Stimulated activated naive CD8-positive, alpha-beta T cell treated with anti-CD3 and anti-CD28 coated beads, Interleukin-15, Interleukin-2, amounts not matched to agents 100 ng/mL and 50 ng/mL, for 24 hours (primary cell): ENCODE measurements at regions not wholly inside any gene's neighbourhood (a gene's known extent, or its start where the extent isn't known, plus 50 kb on each side); places are given as distances from the start of the nearest gene placed in this dataset.

ENCODE experiments used
- H3K27ac Mint-ChIP-seq: one replicate; pipeline ENCODE4 v1.8.0; 2021; ENCODE audit warnings: mild to moderate bottlenecking, mixed read lengths
- H3K27me3 Mint-ChIP-seq: one replicate; pipeline ENCODE4 v1.8.0; 2021; ENCODE audit warnings: mixed read lengths
- H3K36me3 Mint-ChIP-seq: one replicate; pipeline ENCODE4 v1.8.0; 2021; ENCODE audit warnings: low read depth, mixed read lengths
- H3K4me1 Mint-ChIP-seq: one replicate; pipeline ENCODE4 v1.8.0; 2021; ENCODE audit warnings: low read depth, mixed read lengths
- H3K4me3 Mint-ChIP-seq: one replicate; pipeline ENCODE4 v1.8.0; 2021; ENCODE audit warnings: mild to moderate bottlenecking, mixed read lengths
- H3K9me3 Mint-ChIP-seq: one replicate; pipeline ENCODE4 v1.8.0; 2021; ENCODE audit warnings: mixed read lengths

- H3K4me3 Mint-ChIP-seq, result no peak overlapping the region
- H3K27me3 Mint-ChIP-seq, result peaks cover 3% of the 10 kb centered on the region
- no peaks in the 10 kb centered on the region for H3K36me3 Mint-ChIP-seq
- H3K9me3 Mint-ChIP-seq, result peaks cover 4% of the 10 kb centered on the region
- no peak overlapping the region for H3K27ac Mint-ChIP-seq
- H3K4me1 Mint-ChIP-seq, result no peaks in the 10 kb centered on the region
Measured at GRCh38 chr2:220001751-220002150, 374.3 kb downstream of the SLC4A3 start.

- H3K9me3 Mint-ChIP-seq, result peaks cover under 1% of the 10 kb centered on the region
- no peaks in the 10 kb centered on the region for H3K36me3 Mint-ChIP-seq
- H3K4me3 Mint-ChIP-seq, result no peak overlapping the region
- peaks cover 3% of the 10 kb centered on the region for H3K27me3 Mint-ChIP-seq
- H3K4me1 Mint-ChIP-seq, result no peaks in the 10 kb centered on the region
- no peak overlapping the region for H3K27ac Mint-ChIP-seq
Measured at GRCh38 chr2:220002251-220002650, 374.8 kb downstream of the SLC4A3 start.

GRCh38 chr2:220002699-220003098 lies 375.3 kb downstream of the SLC4A3 start:
- Mint-ChIP-seq H3K27ac (no peak overlapping the region), H3K4me3 (no peak overlapping the region), H3K9me3 (no peaks in the 10 kb centered on the region), H3K36me3 (no peaks in the 10 kb centered on the region), H3K27me3 (peaks cover 3% of the 10 kb centered on the region), H3K4me1 (no peaks in the 10 kb centered on the region)

- peaks cover 3% of the 10 kb centered on the region for H3K27me3 Mint-ChIP-seq
- H3K9me3 Mint-ChIP-seq, result no peaks in the 10 kb centered on the region
Measured at GRCh38 chr2:220005362-220005761, 377.9 kb downstream of the SLC4A3 start.

GRCh38 chr2:220006152-220006621 lies 378.8 kb downstream of the SLC4A3 start:
- Mint-ChIP-seq H3K27me3 (peaks cover 3% of the 10 kb centered on the region), H3K4me3 (no peak overlapping the region), H3K4me1 (no peaks in the 10 kb centered on the region), H3K9me3 (no peaks in the 10 kb centered on the region), H3K27ac (no peak overlapping the region), H3K36me3 (no peaks in the 10 kb centered on the region)

More at GRCh38 chr2:220005362-220005761, 377.9 kb downstream of the SLC4A3 start:
- Mint-ChIP-seq H3K27ac (no peak overlapping the region), H3K4me1 (no peaks in the 10 kb centered on the region), H3K36me3 (no peaks in the 10 kb centered on the region), H3K4me3 (no peak overlapping the region)

- no peaks in the 10 kb centered on the region for H3K36me3 Mint-ChIP-seq
- H3K27ac Mint-ChIP-seq, result no peak overlapping the region
- H3K4me1 Mint-ChIP-seq, result no peaks in the 10 kb centered on the region
- H3K9me3 Mint-ChIP-seq, result peaks cover 5% of the 10 kb centered on the region
- H3K27me3 Mint-ChIP-seq, result no peaks in the 10 kb centered on the region
- no peak overlapping the region for H3K4me3 Mint-ChIP-seq
Measured at GRCh38 chr2:220011859-220012258, 384.4 kb downstream of the SLC4A3 start.

GRCh38 chr2:220014961-220015360 lies 387.5 kb downstream of the SLC4A3 start:
- H3K27ac Mint-ChIP-seq, result no peak overlapping the region
- no peaks in the 10 kb centered on the region for H3K4me1 Mint-ChIP-seq
- no peak overlapping the region for H3K4me3 Mint-ChIP-seq

GRCh38 chr2:220015576-220015975 lies 388.1 kb downstream of the SLC4A3 start:
- H3K4me3 Mint-ChIP-seq, result no peak overlapping the region
- no peaks in the 10 kb centered on the region for H3K27me3 Mint-ChIP-seq
- H3K36me3 Mint-ChIP-seq, result no peaks in the 10 kb centered on the region
- peaks cover 5% of the 10 kb centered on the region for H3K9me3 Mint-ChIP-seq
- H3K4me1 Mint-ChIP-seq, result no peaks in the 10 kb centered on the region
- H3K27ac Mint-ChIP-seq, result no peak overlapping the region

More at GRCh38 chr2:220014961-220015360, 387.5 kb downstream of the SLC4A3 start:
- Mint-ChIP-seq H3K9me3 (peaks cover 5% of the 10 kb centered on the region), H3K27me3 (no peaks in the 10 kb centered on the region), H3K36me3 (no peaks in the 10 kb centered on the region)

GRCh38 chr2:220025207-220025606 lies 397.8 kb downstream of the SLC4A3 start:
- Mint-ChIP-seq H3K27me3 (no peaks in the 10 kb centered on the region), H3K27ac (no peak overlapping the region), H3K36me3 (no peaks in the 10 kb centered on the region), H3K4me3 (no peak overlapping the region), H3K9me3 (peaks cover 3% of the 10 kb centered on the region), H3K4me1 (no peaks in the 10 kb centered on the region)

- Mint-ChIP-seq H3K27me3 (no peaks in the 10 kb centered on the region), H3K4me1 (no peaks in the 10 kb centered on the region), H3K4me3 (no peak overlapping the region), H3K36me3 (no peaks in the 10 kb centered on the region), H3K9me3 (peaks cover under 1% of the 10 kb centered on the region), H3K27ac (no peak overlapping the region)
Measured at GRCh38 chr2:220029013-220029412, 401.6 kb downstream of the SLC4A3 start.

GRCh38 chr2:220033546-220033945 lies 406.1 kb downstream of the SLC4A3 start:
- Mint-ChIP-seq H3K36me3 (no peaks in the 10 kb centered on the region), H3K4me3 (no peak overlapping the region), H3K9me3 (no peaks in the 10 kb centered on the region), H3K4me1 (no peaks in the 10 kb centered on the region), H3K27me3 (no peaks in the 10 kb centered on the region), H3K27ac (no peak overlapping the region)

GRCh38 chr2:220034426-220035130 lies 407.1 kb downstream of the SLC4A3 start:
- Mint-ChIP-seq H3K4me3 (no peak overlapping the region), H3K36me3 (no peaks in the 10 kb centered on the region), H3K4me1 (no peaks in the 10 kb centered on the region), H3K27ac (no peak overlapping the region), H3K9me3 (no peaks in the 10 kb centered on the region), H3K27me3 (no peaks in the 10 kb centered on the region)

GRCh38 chr2:220036431-220036830 lies 409.0 kb downstream of the SLC4A3 start:
- Mint-ChIP-seq H3K4me3 (no peak overlapping the region), H3K36me3 (no peaks in the 10 kb centered on the region), H3K4me1 (no peaks in the 10 kb centered on the region), H3K9me3 (no peaks in the 10 kb centered on the region), H3K27me3 (no peaks in the 10 kb centered on the region), H3K27ac (no peak overlapping the region)

- Mint-ChIP-seq H3K27me3 (no peaks in the 10 kb centered on the region), H3K9me3 (no peaks in the 10 kb centered on the region), H3K27ac (no peak overlapping the region), H3K4me3 (no peak overlapping the region), H3K36me3 (no peaks in the 10 kb centered on the region), H3K4me1 (no peaks in the 10 kb centered on the region)
Measured at GRCh38 chr2:220040346-220040745, 412.9 kb downstream of the SLC4A3 start.

- H3K4me3 Mint-ChIP-seq, result no peak overlapping the region
- no peak overlapping the region for H3K27ac Mint-ChIP-seq
- no peaks in the 10 kb centered on the region for H3K4me1 Mint-ChIP-seq
- H3K27me3 Mint-ChIP-seq, result no peaks in the 10 kb centered on the region
- no peaks in the 10 kb centered on the region for H3K9me3 Mint-ChIP-seq
- no peaks in the 10 kb centered on the region for H3K36me3 Mint-ChIP-seq
Measured at GRCh38 chr2:220041447-220041846, 414.0 kb downstream of the SLC4A3 start.
